MM.1S (cell line): ENCODE measurements at regions not wholly inside any gene's neighbourhood (a gene's known extent, or its start where the extent isn't known, plus 50 kb on each side); places are given as distances from the start of the nearest gene placed in this dataset.

Source experiments
- CTCF ChIP-seq: fragments of 300-600 bp; sonication (generic); IDR thresholded peaks from 2 replicates; pipeline ENCODE4 v1.5.1; 2016; ENCODE audit warnings: antibody characterized with exemption, low read length, mixed read lengths
- EZH2 ChIP-seq: fragments of 300-600 bp; sonication (generic); optimal IDR thresholded peaks from 2 replicates; pipeline ENCODE3; 2017; ENCODE audit warnings: low read depth, mild to moderate bottlenecking, antibody characterized with exemption, low read length, mixed read lengths
- EZH2phosphoT487 ChIP-seq: fragments of 300-600 bp; sonication (generic); IDR thresholded peaks from 2 replicates; pipeline ENCODE4 v1.6.1; 2018; ENCODE audit warnings: antibody characterized with exemption, low read length

- no peak for TF ChIP-seq CTCF
- TF ChIP-seq EZH2phosphoT487 = no peak
- TF ChIP-seq EZH2 = no peak
These were observed 95.2 kb upstream of the C1orf174 start for GRCh38 chr1:3995141-3995780.
